Aorta (tissue), 5 donors: ENCODE measurements at regions not wholly inside any gene's neighbourhood (a gene's known extent, or its start where the extent isn't known, plus 50 kb on each side); places are given as distances from the start of the nearest gene placed in this dataset.

Experiments
- ATAC-seq: fragments of 200-7000 bp; cut with Tn5 transposase; one replicate; pipeline ENCODE4 v1.9.1; 2022; ENCODE audit warnings: moderate library complexity; ENCODE audit not compliant: low FRiP score
- DNase-seq, 2 donors: peaks; one replicate each; pipeline ENCODE4 v3.0.0-alpha.2; 2020
- H3K27ac ChIP-seq, 2 donors: one replicate each; pipeline ENCODE4 v1.5.1; 2013; ENCODE audit warnings: low read length in 2 of 2, mild to moderate bottlenecking in 2 of 2, moderate library complexity in 2 of 2, control low read depth in 1 of 2, inconsistent platforms in 1 of 2, low read depth in 1 of 2
- H3K27me3 ChIP-seq, 2 donors: one replicate each; pipeline ENCODE4 v1.6.1; 2013; ENCODE audit warnings: control low read depth in 1 of 2, low read length in 1 of 2, mild to moderate bottlenecking in 1 of 2, moderate library complexity in 1 of 2; ENCODE audit not compliant: insufficient read depth in 2 of 2, control insufficient read depth in 1 of 2
- H3K36me3 ChIP-seq, 2 donors: one replicate each; pipeline ENCODE4 v1.6.1; 2013; ENCODE audit warnings: control low read depth in 1 of 2, low read length in 1 of 2, mild to moderate bottlenecking in 1 of 2; ENCODE audit not compliant: insufficient read depth in 2 of 2, control insufficient read depth in 1 of 2
- H3K4me1 ChIP-seq, 2 donors: one replicate each; pipeline ENCODE4 v1.6.1; 2013; ENCODE audit warnings: low read length in 2 of 2, control low read depth in 1 of 2, mild to moderate bottlenecking in 1 of 2, moderate library complexity in 1 of 2; ENCODE audit not compliant: insufficient read depth in 2 of 2, control insufficient read depth in 1 of 2
- H3K4me3 ChIP-seq, 2 donors: one replicate each; pipeline ENCODE4 v1.5.1; 2013; ENCODE audit warnings: low read length in 2 of 2, control low read depth in 1 of 2, mild to moderate bottlenecking in 1 of 2
- H3K9me3 ChIP-seq: one replicate; pipeline ENCODE4 v1.6.1; 2013; ENCODE audit warnings: mild to moderate bottlenecking, low read length; ENCODE audit not compliant: control insufficient read depth
- WGBS, 2 donors: extraction: QIAGEN DNeasy Blood & Tissue Kit; methylation state at CpG; one replicate each; pipeline ENCODE4 v1.1.7; 2013; 5-methylcytosine and 5-hydroxymethylcytosine counted together
- intact Hi-C, 2 donors: fragments of 100-400 bp; cut with DNase I; formaldehyde crosslinking; loops; one replicate each; pipeline versions ENCODE4 v1.14.2 to v1.15.0; 2022
- donor health status: healthy with polysubstance abuse.
- donor health status: Bipolar disorder and iron deficiency.
- donor health status: DM: no; HTN: no; CAD: no.
- donor health status: DM: no; HTN: no; CAD: no.
- donor health status: DM: yes; HTN: yes; CAD: no.

DNA sequence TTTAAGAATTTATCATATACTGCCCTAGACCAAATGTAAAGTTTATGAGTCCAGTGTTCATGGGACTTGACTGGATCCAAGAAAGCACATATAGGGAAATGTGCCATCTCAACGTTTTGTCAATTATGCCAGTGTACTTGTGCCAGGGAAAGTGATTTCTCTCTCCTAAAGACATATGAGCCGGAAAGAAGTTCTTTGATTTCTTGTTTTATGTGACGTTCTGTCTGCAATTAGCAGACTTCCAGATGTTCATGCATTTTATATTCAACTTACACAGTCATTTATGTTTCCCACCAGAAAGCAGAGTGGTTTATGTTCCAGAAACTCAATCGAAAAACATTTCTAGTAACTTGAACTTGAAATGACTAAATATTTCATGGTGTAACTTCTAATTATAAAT lies 203.8 kb downstream of the FAM170A start:
- Histone ChIP-seq H3K4me1 (peaks cover 2% of the 10 kb centered on the region in 2 donors), H3K9me3 (no peaks in the 10 kb centered on the region), H3K36me3 (no peaks in the 10 kb centered on the region), H3K4me3 (no peak overlapping the region), H3K27me3 (no peaks in the 10 kb centered on the region), H3K27ac (peak overlapping the region in 1 of 2 donors; percentile 43)
- 27 to 35% methylated on average over 4 of the region's 4 CpGs for WGBS, 2 donors
- no peak for ATAC-seq
- no peak for DNase-seq
- intact Hi-C loops, result no loop called here

DNA sequence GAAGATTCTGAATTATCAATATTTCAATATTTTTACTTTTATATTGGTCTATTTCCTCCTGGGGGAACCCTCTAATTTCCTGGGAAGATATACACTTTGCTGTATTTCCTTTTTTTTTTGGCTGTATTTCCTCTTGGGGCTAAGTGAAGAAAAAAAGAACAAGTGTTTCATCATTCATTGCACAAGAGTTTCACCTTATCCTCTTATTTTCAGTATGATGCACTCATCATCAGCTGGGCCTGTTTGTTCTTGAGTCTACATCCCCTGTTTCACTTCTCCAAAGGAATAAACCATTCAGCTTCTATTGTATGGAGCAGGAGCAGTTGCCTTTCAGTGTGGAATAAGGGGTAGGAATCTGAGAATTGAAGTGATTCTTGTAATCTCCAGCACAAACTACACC lies 210.8 kb downstream of the FAM170A start:
- intact Hi-C loops, result no loop called here
- Histone ChIP-seq H3K4me1 (no peaks in the 10 kb centered on the region), H3K36me3 (no peaks in the 10 kb centered on the region), H3K27ac (no peak overlapping the region), H3K9me3 (no peaks in the 10 kb centered on the region), H3K4me3 (no peak overlapping the region), H3K27me3 (no peaks in the 10 kb centered on the region)
- ATAC-seq (no peak), DNase-seq (no peak)

DNA sequence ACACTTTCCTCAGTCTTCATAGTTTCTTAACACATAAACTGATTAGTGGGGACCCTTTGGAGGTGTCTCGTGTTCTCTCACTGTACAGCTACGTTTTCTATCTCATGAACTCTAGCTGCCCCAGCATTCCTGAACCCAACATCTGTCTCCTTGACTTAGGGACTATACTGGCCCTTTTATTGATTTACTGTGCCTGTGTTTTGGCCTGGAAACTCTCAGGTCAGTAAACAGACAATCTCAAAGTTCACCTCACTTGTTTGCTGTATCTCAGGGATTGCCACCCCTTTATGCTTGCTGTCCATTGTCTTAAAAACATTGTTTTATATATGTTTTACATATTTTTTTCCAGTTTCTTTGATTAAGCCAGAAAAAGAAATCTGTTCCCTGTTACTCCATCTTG lies 222.8 kb downstream of the FAM170A start:
- Histone ChIP-seq H3K27ac (no peak overlapping the region), H3K27me3 (no peaks in the 10 kb centered on the region), H3K36me3 (no peaks in the 10 kb centered on the region), H3K9me3 (no peaks in the 10 kb centered on the region), H3K4me3 (no peak overlapping the region), H3K4me1 (no peaks in the 10 kb centered on the region)
- ATAC-seq, result no peak
- 52 to 57% methylated on average over 2 of the region's 2 CpGs for WGBS, 2 donors
- DNase-seq, result no peak
- intact Hi-C loops, result no loop called here

DNA sequence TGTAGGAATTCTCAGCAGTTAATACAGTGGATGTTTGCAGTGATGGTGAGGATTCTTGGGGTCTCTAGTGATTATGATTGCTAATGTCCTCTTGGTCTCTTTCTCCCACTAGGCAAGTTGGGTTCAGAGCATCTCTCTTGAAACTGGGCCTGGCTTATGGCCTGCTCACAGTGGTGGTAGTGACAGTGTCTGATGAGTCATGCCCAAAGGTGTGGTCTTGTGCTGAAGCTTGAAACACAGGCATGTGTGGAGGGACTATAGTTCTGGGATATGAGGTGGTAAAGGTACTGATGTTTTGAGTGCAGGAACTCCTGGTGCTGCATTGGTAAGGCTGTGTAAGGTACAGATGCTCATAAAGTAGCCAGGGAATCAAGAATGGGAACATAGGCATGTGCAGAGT lies 231.1 kb downstream of the FAM170A start:
- Histone ChIP-seq H3K4me1 (no peaks in the 10 kb centered on the region), H3K4me3 (no peak overlapping the region), H3K27me3 (no peaks in the 10 kb centered on the region), H3K9me3 (peaks cover 2% of the 10 kb centered on the region), H3K36me3 (no peaks in the 10 kb centered on the region), H3K27ac (no peak overlapping the region)
- intact Hi-C loops, result no loop called here
- DNase-seq (no peak), ATAC-seq (no peak)

DNA sequence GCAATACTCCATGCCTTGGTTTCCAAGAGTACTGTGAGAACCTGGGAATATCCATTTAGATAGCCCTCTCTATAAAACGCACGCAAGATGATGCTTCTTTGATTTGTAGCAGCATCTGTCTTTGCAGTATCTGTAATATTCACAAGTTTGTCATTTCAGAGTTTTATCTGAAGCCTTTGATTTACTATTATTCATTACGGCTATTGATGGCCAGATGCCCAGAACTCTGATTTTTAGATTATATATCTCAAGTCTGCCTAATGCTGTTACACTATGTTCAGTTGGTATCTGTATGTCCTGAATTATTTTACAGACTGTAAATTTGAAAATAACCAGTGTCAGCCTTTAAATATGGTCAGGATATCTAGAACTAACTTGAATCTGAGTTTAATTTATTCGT lies 233.3 kb downstream of the FAM170A start:
- ATAC-seq (no peak), DNase-seq (no peak)
- 52 to 57% methylated on average over 4 of the region's 4 CpGs for WGBS, 2 donors
- H3K27me3 ChIP-seq, result no peaks in the 10 kb centered on the region
- no peaks in the 10 kb centered on the region for H3K36me3 ChIP-seq
- intact Hi-C loops, result no loop called here
- H3K27ac ChIP-seq, result no peak overlapping the region
- no peaks in the 10 kb centered on the region for H3K4me1 ChIP-seq
- H3K4me3 ChIP-seq, result no peak overlapping the region
- H3K9me3 ChIP-seq, result peaks cover 2% of the 10 kb centered on the region

DNA sequence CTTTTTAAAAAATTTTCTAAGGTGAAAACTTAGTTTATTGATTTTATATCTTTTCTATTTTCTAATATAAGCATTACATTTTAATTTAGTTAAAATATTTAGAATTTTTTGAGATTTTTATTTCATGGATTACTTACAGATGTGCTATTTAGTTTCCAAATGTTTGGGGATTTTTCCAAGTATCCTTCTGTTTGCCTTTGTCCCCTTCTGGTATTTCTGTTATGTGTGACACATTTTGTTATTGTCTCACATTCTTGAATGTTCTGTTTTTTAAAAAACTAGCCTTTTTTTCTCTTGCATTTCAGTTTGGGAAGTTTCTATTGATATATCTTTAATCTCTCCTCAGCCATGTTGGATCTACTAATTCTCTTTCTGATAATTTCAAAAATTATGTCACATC lies 234.9 kb downstream of the FAM170A start:
- no peaks in the 10 kb centered on the region for H3K36me3 ChIP-seq
- DNase-seq (no peak), ATAC-seq (no peak)
- H3K27ac ChIP-seq, result no peak overlapping the region
- intact Hi-C loops, result no loop called here
- no peaks in the 10 kb centered on the region for H3K27me3 ChIP-seq
- H3K4me1 ChIP-seq, result no peaks in the 10 kb centered on the region
- no peak overlapping the region for H3K4me3 ChIP-seq
- H3K9me3 ChIP-seq, result peaks cover 2% of the 10 kb centered on the region

DNA sequence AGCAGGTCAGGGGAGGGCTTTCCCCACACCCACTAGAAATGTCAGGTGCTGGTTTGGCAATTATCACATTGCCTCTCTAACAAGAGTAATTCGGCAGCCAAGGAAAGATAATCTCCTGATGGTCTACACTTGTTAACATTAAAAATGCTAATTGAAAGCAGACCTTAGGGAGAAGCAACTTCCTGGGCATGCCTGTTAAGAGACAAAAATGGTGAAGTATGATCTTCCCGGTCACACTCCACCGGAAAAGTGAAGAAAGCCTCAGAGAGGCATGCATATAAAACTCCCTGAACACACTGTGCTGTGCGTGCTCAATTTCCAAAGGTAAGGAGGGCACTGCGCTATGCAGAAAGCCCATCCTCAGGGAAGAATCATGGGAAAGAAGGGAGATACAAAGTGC lies 244.3 kb downstream of the FAM170A start:
- Histone ChIP-seq H3K36me3 (no peaks in the 10 kb centered on the region), H3K27ac (no peak overlapping the region), H3K9me3 (no peaks in the 10 kb centered on the region), H3K4me1 (no peaks in the 10 kb centered on the region), H3K27me3 (no peaks in the 10 kb centered on the region), H3K4me3 (no peak overlapping the region)
- 91 to 92% methylated on average over 5 of the region's 5 CpGs for WGBS, 2 donors
- ATAC-seq (no peak), DNase-seq (no peak)
- intact Hi-C loops, result no loop called here

DNA sequence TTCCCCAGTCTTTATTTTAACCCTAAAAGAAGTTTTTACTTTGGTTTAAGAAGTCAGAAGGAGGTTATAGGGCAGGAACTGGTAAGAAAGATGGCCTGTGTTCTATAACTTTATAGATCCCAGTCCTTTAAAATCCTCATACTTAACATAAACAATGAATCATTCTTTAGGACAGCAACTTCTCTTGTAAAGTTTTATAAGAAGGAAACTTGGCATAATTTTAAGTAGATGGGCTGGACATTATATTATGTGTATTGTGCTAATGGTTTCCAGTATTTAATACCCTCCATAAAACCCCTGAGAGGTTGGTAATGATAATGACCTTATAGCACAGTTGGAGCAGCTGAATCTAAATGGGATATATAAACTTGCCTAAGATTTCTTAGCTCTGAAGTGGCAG lies 247.2 kb downstream of the FAM170A start:
- DNase-seq, result no peak
- Histone ChIP-seq H3K4me3 (no peak overlapping the region), H3K9me3 (no peaks in the 10 kb centered on the region), H3K27me3 (no peaks in the 10 kb centered on the region), H3K27ac (no peak overlapping the region), H3K4me1 (no peaks in the 10 kb centered on the region), H3K36me3 (no peaks in the 10 kb centered on the region)
- ATAC-seq, result no peak
- intact Hi-C loops, result no loop called here

DNA sequence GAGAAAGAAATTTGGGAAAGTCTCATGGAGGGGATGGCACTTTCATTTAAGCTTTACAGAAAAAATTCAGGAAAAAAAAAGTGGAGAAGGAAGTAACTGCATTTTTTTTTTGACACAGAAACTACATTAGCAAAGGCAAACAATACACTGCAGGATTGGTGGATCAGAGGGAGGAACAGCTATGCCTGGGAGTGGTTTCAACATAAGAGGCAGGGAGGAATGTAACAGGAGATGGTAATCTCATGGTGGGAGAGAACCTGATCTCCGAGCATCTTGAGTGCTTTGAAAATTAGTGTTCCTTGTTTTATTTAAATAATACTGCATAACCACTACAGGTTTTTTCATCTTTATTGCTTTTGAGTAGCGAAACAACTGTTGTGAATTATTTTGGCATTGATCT lies 249.4 kb downstream of the FAM170A start:
- WGBS, 2 donors, result 82 to 89% methylated on average over 2 of the region's 2 CpGs
- ATAC-seq (no peak), DNase-seq (no peak)
- H3K36me3 ChIP-seq, result no peaks in the 10 kb centered on the region
- intact Hi-C loops, result no loop called here
- H3K4me3 ChIP-seq, result no peak overlapping the region
- H3K27me3 ChIP-seq, result no peaks in the 10 kb centered on the region
- no peak overlapping the region for H3K27ac ChIP-seq
- no peaks in the 10 kb centered on the region for H3K4me1 ChIP-seq
- no peaks in the 10 kb centered on the region for H3K9me3 ChIP-seq

DNA sequence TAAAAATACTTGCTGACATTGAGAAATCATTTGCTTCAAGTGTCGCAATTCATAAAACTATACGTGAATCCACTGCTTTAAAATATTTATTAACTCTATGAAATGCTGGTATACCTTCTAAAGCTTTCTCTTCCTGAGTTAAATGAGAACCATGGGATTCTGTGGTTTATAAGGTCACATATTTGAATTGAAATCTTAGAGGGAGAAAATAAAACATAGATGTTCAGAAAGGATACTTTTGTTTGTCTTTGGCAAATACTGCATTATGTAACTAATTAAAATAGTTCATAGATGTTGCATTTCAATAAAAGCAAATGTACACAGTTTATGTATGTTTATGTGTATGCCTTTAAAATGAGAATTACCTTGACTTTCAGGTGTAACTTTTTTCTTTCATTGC lies 250.1 kb downstream of the FAM170A start:
- H3K9me3 ChIP-seq, result no peaks in the 10 kb centered on the region
- no peaks in the 10 kb centered on the region for H3K27me3 ChIP-seq
- H3K27ac ChIP-seq, result no peak overlapping the region
- intact Hi-C loops, result no loop called here
- WGBS, 2 donors, result 63 to 77% methylated on average over 2 of the region's 2 CpGs
- H3K36me3 ChIP-seq, result no peaks in the 10 kb centered on the region
- DNase-seq (no peak), ATAC-seq (no peak)
- no peak overlapping the region for H3K4me3 ChIP-seq
- no peaks in the 10 kb centered on the region for H3K4me1 ChIP-seq
